A549 (cell line): ENCODE measurements at regions not wholly inside any gene's neighbourhood (a gene's known extent, or its start where the extent isn't known, plus 50 kb on each side); places are given as distances from the start of the nearest gene placed in this dataset.

Source experiments
- ATAC-seq, 2 experiments: fragments of 200-7000 bp in 1 of 2; fragments of >200 bp in 1 of 2; cut with Nextera tagmentation in 1 of 2; cut with Tn5 transposase in 1 of 2; 3 replicates each; pipeline versions ENCODE4 v1.8.0 to v1.9.1; 2018 to 2020; ENCODE audit warnings: mild to moderate bottlenecking in 1 of 2, moderate library complexity in 1 of 2
- CTCF ChIA-PET: fragments of 300-600 bp; sonication (Branson Sonifier 250); formaldehyde crosslinking; extraction: SDS; loops from one replicate; lab custom pipeline; 2021; ENCODE audit warnings: antibody characterized with exemption, inconsistent platforms; lab: Yijun Ruan, JAX
- POLR2A ChIA-PET: fragments of 350-600 bp; formaldehyde crosslinking; extraction: SDS; loops from one replicate; lab custom pipeline; 2021; ENCODE audit warnings: antibody characterized with exemption, inconsistent platforms; lab: Yijun Ruan, JAX
- DNase-seq, 2 experiments: peaks; one replicate each; pipeline versions ENCODE4 v3.0.0 to v3.0.0-alpha.2; 2011 to 2016; ENCODE audit warnings: low read depth in 1 of 2, low spot score in 1 of 2
- FAIRE-seq: peaks from 2 replicates; lab custom pipeline; 2011; peaks lifted over from hg19 to GRCh38; lab: Jason Lieb, UNC
- H3K27ac ChIP-seq, 2 experiments: fragments of >200 bp; sonication (Bioruptor Twin); formaldehyde crosslinking; 3 replicates each; pipeline ENCODE4 v1.5.1; 2016 to 2017
- H3K4me1 ChIP-seq: fragments of >200 bp; sonication (Bioruptor Twin); formaldehyde crosslinking; 3 replicates; pipeline ENCODE4 v1.6.1; 2016
- H3K4me2 ChIP-seq: fragments of >200 bp; sonication (Bioruptor Twin); formaldehyde crosslinking; 3 replicates; pipeline ENCODE4 v1.6.1; 2016
- H3K4me3 ChIP-seq: fragments of >200 bp; sonication (Bioruptor Twin); formaldehyde crosslinking; 3 replicates; pipeline ENCODE4 v1.5.1; 2016
- H3K9me3 ChIP-seq: fragments of >200 bp; sonication (Bioruptor Twin); formaldehyde crosslinking; 3 replicates; pipeline ENCODE4 v1.6.1; 2016
- CBX2 ChIP-seq: fragments of 200-600 bp; sonication (generic); IDR thresholded peaks from 2 replicates; pipeline ENCODE4 v1.6.1; 2016; ENCODE audit warnings: low read depth, mild to moderate bottlenecking, borderline replicate concordance
- CBX8 ChIP-seq: fragments of 200-600 bp; sonication (generic); IDR thresholded peaks from 2 replicates; pipeline ENCODE4 v1.6.1; 2016
- CHD2 ChIP-seq: fragments of 150-350 bp; IDR thresholded peaks from 2 replicates; pipeline ENCODE4 v1.6.1; 2014; ENCODE audit warnings: low read length; ENCODE audit not compliant: partially characterized antibody
- CHD4 ChIP-seq: fragments of 200-600 bp; sonication (generic); IDR thresholded peaks from 2 replicates; pipeline ENCODE4 v1.6.1; 2016; ENCODE audit warnings: antibody characterized with exemption, mild to moderate bottlenecking, borderline replicate concordance
- EP300 ChIP-seq, 2 experiments: fragments of >200 bp; sonication (Bioruptor Twin); formaldehyde crosslinking; IDR thresholded peaks; 2 replicates in 1 of 2; 3 replicates in 1 of 2; pipeline ENCODE4 v1.6.1; 2016 to 2017
- FOXS1 ChIP-seq: fragments of 250-450 bp; sonication (Bioruptor Pico); IDR thresholded peaks from 2 replicates; pipeline ENCODE4 v1.5.0; 2020; ENCODE audit warnings: mild to moderate bottlenecking, moderate library complexity
- HDAC2 ChIP-seq: fragments of 200-600 bp; sonication (generic); IDR thresholded peaks from 2 replicates; pipeline ENCODE4 v1.6.1; 2016
- HOXA7 ChIP-seq: fragments of 250-450 bp; sonication (Bioruptor Pico); IDR thresholded peaks from 2 replicates; pipeline ENCODE4 v1.5.0; 2020; ENCODE audit warnings: mild to moderate bottlenecking, moderate library complexity
- HOXB5 ChIP-seq: fragments of 250-450 bp; sonication (Bioruptor Pico); IDR thresholded peaks from 2 replicates; pipeline ENCODE4 v1.5.0; 2020; ENCODE audit warnings: mild to moderate bottlenecking, moderate library complexity
- KDM5A ChIP-seq: fragments of 200-600 bp; sonication (generic); IDR thresholded peaks from 2 replicates; pipeline ENCODE4 v1.6.1; 2016; ENCODE audit warnings: antibody characterized with exemption, mild to moderate bottlenecking
- MAFK ChIP-seq: fragments of 450-650 bp; IDR thresholded peaks from 2 replicates; pipeline ENCODE4 v1.6.1; 2014; ENCODE audit not compliant: partially characterized antibody
- MAZ ChIP-seq: fragments of 150-350 bp; IDR thresholded peaks from 2 replicates; pipeline ENCODE4 v1.6.1; 2014; ENCODE audit warnings: antibody characterized with exemption, low read depth, low read length, borderline replicate concordance
- NPAS2 ChIP-seq: fragments of 250-450 bp; sonication (Bioruptor Pico); IDR thresholded peaks from 2 replicates; pipeline ENCODE4 v1.8.0; 2022; ENCODE audit warnings: mild to moderate bottlenecking, moderate library complexity, borderline replicate concordance
- POLR2AphosphoS2 ChIP-seq: conservative IDR thresholded peaks from 2 replicates; pipeline ENCODE4 v1.6.1; 2012; ENCODE audit warnings: low read length, improper control_type of control experiment, inconsistent platforms
- SMC3 ChIP-seq: fragments of >200 bp; sonication (Bioruptor Twin); formaldehyde crosslinking; IDR thresholded peaks from 3 replicates; pipeline ENCODE4 v1.6.1; 2018; ENCODE audit warnings: inconsistent platforms
- TFCP2L1 ChIP-seq: fragments of 250-450 bp; sonication (Bioruptor Pico); IDR thresholded peaks from 2 replicates; pipeline ENCODE4 v1.5.0; 2021; ENCODE audit warnings: mild to moderate bottlenecking
- TP53 ChIP-seq: fragments of 250-450 bp; sonication (Bioruptor Pico); IDR thresholded peaks from 2 replicates; pipeline ENCODE4 v1.5.0; 2021; ENCODE audit warnings: mild to moderate bottlenecking, moderate library complexity
- ZFP36 ChIP-seq: fragments of 450-650 bp; IDR thresholded peaks from 2 replicates; pipeline ENCODE4 v1.6.1; 2014; ENCODE audit warnings: borderline replicate concordance; ENCODE audit not compliant: partially characterized antibody
- WGBS: methylation state at CpG from one replicate; pipeline ENCODE4 v1.1.6; 2017; ENCODE audit errors: missing lambda C conversion rate; 5-methylcytosine and 5-hydroxymethylcytosine counted together
- TF ChIP-seq, protein P1 (sequence below): IDR thresholded peaks from 2 replicates; pipeline ENCODE4 v1.6.1; 2012
- TF ChIP-seq, protein P2 (sequence below): IDR thresholded peaks from 2 replicates; pipeline ENCODE4 v1.6.1; 2012; ENCODE audit warnings: low read depth, borderline replicate concordance
- TF ChIP-seq, protein P3 (sequence below): fragments of >200 bp; sonication (Bioruptor Twin); formaldehyde crosslinking; IDR thresholded peaks from 3 replicates; pipeline ENCODE4 v1.6.1; 2016
- TF ChIP-seq, protein P4 (sequence below): fragments of 450-650 bp; IDR thresholded peaks from 2 replicates; pipeline ENCODE4 v1.6.1; 2014; ENCODE audit warnings: antibody characterized with exemption
- TF ChIP-seq, protein P5 (sequence below): fragments of >200 bp; sonication (Bioruptor Twin); formaldehyde crosslinking; IDR thresholded peaks from 2 replicates; pipeline ENCODE4 v1.6.1; 2016

DNA sequence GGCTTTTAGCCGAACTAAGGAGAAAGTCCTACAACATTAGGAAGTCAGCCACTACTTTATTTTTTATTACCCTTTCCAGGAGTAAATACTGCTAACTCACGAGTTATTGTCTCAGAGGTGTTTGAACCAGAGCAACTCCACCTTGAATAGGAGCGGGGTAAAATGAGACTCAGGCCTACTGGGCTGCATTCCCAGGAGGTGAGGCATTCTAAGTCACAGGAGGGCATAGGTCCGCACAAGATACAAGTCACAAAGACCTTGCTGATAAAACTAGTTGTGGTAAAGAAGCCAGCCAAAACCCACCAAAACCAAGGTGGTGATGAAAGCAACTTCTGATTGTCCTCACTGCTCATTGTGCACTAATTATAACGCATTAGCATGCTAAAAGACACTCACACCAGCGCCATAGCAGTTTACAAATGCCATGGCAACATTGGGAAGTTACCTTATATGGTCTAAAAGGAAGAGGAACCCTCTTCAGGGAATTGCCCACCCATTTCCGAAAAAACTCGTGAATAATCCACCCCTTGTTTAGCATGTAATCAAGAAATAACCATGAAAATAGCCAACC, 555.9 kb downstream of the IGSF11 start:
- ATAC-seq (no peak), FAIRE-seq (no peak), DNase-seq (no peak)
- no peak overlapping the region for H3K4me2 ChIP-seq
- WGBS = 16% methylated on average over 8 of the region's 8 CpGs
- POLR2A ChIA-PET = no interaction called here
- CTCF ChIA-PET = no interaction called here
- no peaks in the 10 kb centered on the region for H3K4me1 ChIP-seq
- no peaks in the 10 kb centered on the region for H3K9me3 ChIP-seq
- H3K27ac ChIP-seq = no peak overlapping the region
- H3K4me3 ChIP-seq = no peak overlapping the region
- no peak for TF ChIP-seq HOXB5
- TF ChIP-seq POLR2AphosphoS2 = no peak
- no peak for TF ChIP-seq ZFP36
- no peak for TF ChIP-seq CBX8
- no peak for TF ChIP-seq MAFK
- TF ChIP-seq HDAC2 = no peak
- no peak for TF ChIP-seq TP53 (CRISPR knock-in tag)
- TF ChIP-seq, protein P1, sequence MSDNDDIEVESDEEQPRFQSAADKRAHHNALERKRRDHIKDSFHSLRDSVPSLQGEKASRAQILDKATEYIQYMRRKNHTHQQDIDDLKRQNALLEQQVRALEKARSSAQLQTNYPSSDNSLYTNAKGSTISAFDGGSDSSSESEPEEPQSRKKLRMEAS = no peak
- no peak for TF ChIP-seq CHD2
- TF ChIP-seq SMC3 = no peak

DNA sequence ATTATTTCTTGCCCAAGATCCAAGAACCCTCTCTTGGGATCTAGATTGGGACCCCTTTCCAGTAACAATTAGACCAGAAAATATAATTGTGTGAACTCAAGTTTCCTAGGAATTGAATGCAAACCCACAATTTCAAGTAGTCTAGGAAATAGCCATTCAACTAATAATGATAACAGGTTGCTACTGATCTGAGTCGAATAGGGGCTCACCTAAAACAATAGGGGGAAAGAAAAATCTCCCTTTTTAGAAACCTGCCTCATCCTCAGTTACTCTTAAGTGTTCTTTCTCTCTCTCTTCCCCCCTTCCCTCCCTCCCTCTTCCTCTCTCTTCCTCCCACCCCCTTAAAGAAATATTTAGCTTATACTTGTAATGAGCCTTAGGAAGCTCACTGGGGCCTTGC, 555.3 kb downstream of the IGSF11 start:
- Histone ChIP-seq H3K9me3 (no peaks in the 10 kb centered on the region), H3K4me3 (no peak overlapping the region), H3K4me2 (no peak overlapping the region), H3K27ac (no peak overlapping the region), H3K4me1 (no peaks in the 10 kb centered on the region)
- ChIA-PET CTCF (no interaction called here), POLR2A (interaction anchor here (0.6 kb wide), 1 partner anchor 91 kb away, joined by 5 read pairs; no protein-coding TSS in a partner anchor)
- DNase-seq (no peak), FAIRE-seq (no peak), ATAC-seq (no peak)
- no peak for TF ChIP-seq TFCP2L1 (CRISPR knock-in tag)
- TF ChIP-seq, protein P2, sequence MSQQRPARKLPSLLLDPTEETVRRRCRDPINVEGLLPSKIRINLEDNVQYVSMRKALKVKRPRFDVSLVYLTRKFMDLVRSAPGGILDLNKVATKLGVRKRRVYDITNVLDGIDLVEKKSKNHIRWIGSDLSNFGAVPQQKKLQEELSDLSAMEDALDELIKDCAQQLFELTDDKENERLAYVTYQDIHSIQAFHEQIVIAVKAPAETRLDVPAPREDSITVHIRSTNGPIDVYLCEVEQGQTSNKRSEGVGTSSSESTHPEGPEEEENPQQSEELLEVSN = no peak
- 0% methylated on average over 1 of the region's 1 CpG for WGBS

DNA sequence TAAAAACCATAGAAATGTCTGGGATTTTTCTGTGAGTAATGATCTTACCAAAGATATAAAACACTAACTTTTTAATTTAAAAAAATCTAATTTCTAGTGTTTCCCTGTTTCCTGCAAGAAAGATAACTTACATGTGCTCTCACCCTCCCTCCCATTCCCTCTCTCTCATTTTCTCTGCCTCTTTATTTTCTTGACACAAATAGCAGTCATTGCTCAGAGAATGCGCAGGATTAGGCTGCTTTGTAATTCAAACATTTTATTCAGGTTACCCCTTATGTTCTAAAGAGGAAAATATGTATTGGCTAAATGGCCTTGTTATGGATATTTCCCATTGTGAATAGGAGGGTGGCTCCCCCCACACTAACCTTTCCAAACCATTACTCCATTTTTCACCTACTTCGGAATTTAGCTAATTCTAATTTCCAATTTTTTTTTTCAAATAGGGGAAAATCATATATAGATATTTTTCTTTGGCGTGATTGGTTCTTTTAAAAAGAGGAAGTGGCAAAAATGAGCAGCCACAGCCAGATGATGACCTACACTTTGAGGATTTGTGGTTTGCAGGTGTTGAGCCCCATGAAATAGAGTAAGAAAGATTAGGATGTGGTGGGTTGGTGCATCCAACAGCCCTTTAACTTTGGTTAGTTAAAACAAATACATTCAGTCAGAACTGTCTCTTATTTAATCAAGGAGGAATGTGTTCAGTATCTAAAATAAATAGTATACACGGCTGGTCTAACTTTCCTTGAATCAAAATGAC, 554.4 kb downstream of the IGSF11 start:
- Histone ChIP-seq H3K4me3 (no peak overlapping the region), H3K4me1 (no peaks in the 10 kb centered on the region), H3K27ac (no peak overlapping the region), H3K4me2 (no peak overlapping the region)
- no peak for DNase-seq
- WGBS = 37% methylated on average over 4 of the region's 4 CpGs
- POLR2A ChIA-PET = interaction anchor here (0.6 kb wide), 1 partner anchor 90 kb away, joined by 5 read pairs; no protein-coding TSS in a partner anchor
- no peak for ATAC-seq
- TF ChIP-seq MAFK (no peak), KDM5A (no peak), CHD4 (no peak), HDAC2 (no peak), FOXS1 (no peak), NPAS2 (CRISPR knock-in tag) (no peak)
- TF ChIP-seq, protein P3, sequence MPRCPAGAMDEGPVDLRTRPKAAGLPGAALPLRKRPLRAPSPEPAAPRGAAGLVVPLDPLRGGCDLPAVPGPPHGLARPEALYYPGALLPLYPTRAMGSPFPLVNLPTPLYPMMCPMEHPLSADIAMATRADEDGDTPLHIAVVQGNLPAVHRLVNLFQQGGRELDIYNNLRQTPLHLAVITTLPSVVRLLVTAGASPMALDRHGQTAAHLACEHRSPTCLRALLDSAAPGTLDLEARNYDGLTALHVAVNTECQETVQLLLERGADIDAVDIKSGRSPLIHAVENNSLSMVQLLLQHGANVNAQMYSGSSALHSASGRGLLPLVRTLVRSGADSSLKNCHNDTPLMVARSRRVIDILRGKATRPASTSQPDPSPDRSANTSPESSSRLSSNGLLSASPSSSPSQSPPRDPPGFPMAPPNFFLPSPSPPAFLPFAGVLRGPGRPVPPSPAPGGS = no peak
- TF ChIP-seq, all 56 proteins: peak for 0
- H3K9me3 ChIP-seq = no peaks in the 10 kb centered on the region
- FAIRE-seq = no peak
- CTCF ChIA-PET = no interaction called here

DNA sequence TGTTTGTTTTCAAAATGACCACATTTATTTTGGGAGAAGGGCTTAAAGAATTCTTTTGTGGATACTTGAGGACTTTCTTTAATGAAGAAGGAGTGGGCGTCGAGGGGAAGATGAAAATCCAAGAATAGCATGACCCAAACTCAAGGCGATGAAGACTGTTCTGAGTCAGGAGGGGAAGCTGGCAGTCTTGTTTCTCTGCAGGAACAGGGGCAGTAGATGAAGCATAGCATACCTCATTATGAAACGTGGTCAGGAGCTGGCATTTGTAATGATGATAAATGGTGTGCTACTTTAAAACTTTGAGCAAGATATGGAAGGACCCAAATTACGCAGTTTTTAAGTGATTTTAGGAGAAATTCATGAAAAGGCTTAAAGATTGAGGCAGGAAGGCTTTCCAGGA, 549.0 kb downstream of the IGSF11 start:
- DNase-seq = no peak
- FAIRE-seq = no peak
- H3K9me3 ChIP-seq = no peaks in the 10 kb centered on the region
- ChIA-PET CTCF (no interaction called here), POLR2A (no interaction called here)
- no peaks in the 10 kb centered on the region for H3K4me1 ChIP-seq
- 38% methylated on average over 5 of the region's 5 CpGs for WGBS
- no peak overlapping the region for H3K4me2 ChIP-seq
- no peak overlapping the region for H3K4me3 ChIP-seq
- no peak overlapping the region for H3K27ac ChIP-seq
- no peak for ATAC-seq
- no peak for TF ChIP-seq HOXA7
- TF ChIP-seq, protein P4, sequence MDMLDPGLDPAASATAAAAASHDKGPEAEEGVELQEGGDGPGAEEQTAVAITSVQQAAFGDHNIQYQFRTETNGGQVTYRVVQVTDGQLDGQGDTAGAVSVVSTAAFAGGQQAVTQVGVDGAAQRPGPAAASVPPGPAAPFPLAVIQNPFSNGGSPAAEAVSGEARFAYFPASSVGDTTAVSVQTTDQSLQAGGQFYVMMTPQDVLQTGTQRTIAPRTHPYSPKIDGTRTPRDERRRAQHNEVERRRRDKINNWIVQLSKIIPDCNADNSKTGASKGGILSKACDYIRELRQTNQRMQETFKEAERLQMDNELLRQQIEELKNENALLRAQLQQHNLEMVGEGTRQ = no peak
- TF ChIP-seq EP300 (IDR thresholded peaks at IDR 0.05) = no peak
- TF ChIP-seq CBX2 = no peak
- no peak for TF ChIP-seq MAZ
- no peak for TF ChIP-seq NPAS2 (CRISPR knock-in tag)
- TF ChIP-seq, protein P5, sequence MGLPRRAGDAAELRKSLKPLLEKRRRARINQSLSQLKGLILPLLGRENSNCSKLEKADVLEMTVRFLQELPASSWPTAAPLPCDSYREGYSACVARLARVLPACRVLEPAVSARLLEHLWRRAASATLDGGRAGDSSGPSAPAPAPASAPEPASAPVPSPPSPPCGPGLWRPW = no peak
